Smooth muscle cell (in vitro differentiated cells): ENCODE measurements at regions not wholly inside any gene's neighbourhood (a gene's known extent, or its start where the extent isn't known, plus 50 kb on each side); places are given as distances from the start of the nearest gene placed in this dataset.

Experiments
- DNase-seq: peaks from one replicate; lab custom pipeline; 2025; ENCODE audit not compliant: unreplicated experiment; lab: John Stamatoyannopoulos, UW
- H2AFZ ChIP-seq: fragments of 200-600 bp; sonication (generic); 2 replicates; pipeline ENCODE4 v1.6.0; 2016; ENCODE audit warnings: antibody characterized with exemption, low read depth, mild to moderate bottlenecking
- H3F3A ChIP-seq: fragments of 200-600 bp; sonication (generic); 2 replicates; pipeline ENCODE4 v1.6.0; 2017; ENCODE audit warnings: antibody characterized with exemption, low read depth
- H3K27ac ChIP-seq: fragments of 200-600 bp; sonication (generic); 2 replicates; pipeline ENCODE4 v1.5.1; 2016; ENCODE audit warnings: low read depth, mild to moderate bottlenecking
- H3K27me3 ChIP-seq: fragments of 200-600 bp; sonication (generic); 2 replicates; pipeline ENCODE4 v1.6.1; 2016; ENCODE audit warnings: low read depth, mild to moderate bottlenecking
- H3K36me3 ChIP-seq: fragments of 200-600 bp; sonication (generic); 2 replicates; pipeline ENCODE4 v1.5.1; 2016; ENCODE audit warnings: low read depth
- H3K4me1 ChIP-seq: fragments of 200-600 bp; sonication (generic); 2 replicates; pipeline ENCODE4 v1.5.1; 2016; ENCODE audit warnings: low read depth
- H3K4me2 ChIP-seq: fragments of 200-600 bp; sonication (generic); 2 replicates; pipeline ENCODE4 v1.6.0; 2016; ENCODE audit warnings: mild to moderate bottlenecking
- H3K4me3 ChIP-seq: fragments of 200-600 bp; sonication (generic); 2 replicates; pipeline ENCODE4 v1.5.1; 2016; ENCODE audit warnings: mild to moderate bottlenecking
- H3K79me2 ChIP-seq: fragments of 200-600 bp; sonication (generic); 2 replicates; pipeline ENCODE4 v1.6.0; 2016; ENCODE audit warnings: low read depth, mild to moderate bottlenecking
- H3K9ac ChIP-seq: fragments of 200-600 bp; sonication (generic); 2 replicates; pipeline ENCODE4 v1.6.0; 2016; ENCODE audit warnings: low read depth
- H3K9me3 ChIP-seq: fragments of 200-600 bp; sonication (generic); replicated peaks from 2 replicates; pipeline ENCODE4 v1.5.1; 2016; ENCODE audit warnings: low read depth
- H4K20me1 ChIP-seq: fragments of 200-600 bp; sonication (generic); 2 replicates; pipeline ENCODE4 v1.6.0; 2016; ENCODE audit warnings: low read depth
- WGBS: methylation state at CpG from one replicate; pipeline ENCODE4 v1.1.7; 2016; ENCODE audit warnings: low lambda C conversion rate; 5-methylcytosine and 5-hydroxymethylcytosine counted together
- TF ChIP-seq, protein P1 (sequence below): fragments of 200-600 bp; sonication (generic); IDR thresholded peaks from 2 replicates; pipeline ENCODE4 v1.5.1; 2017; ENCODE audit warnings: borderline replicate concordance, mild to moderate bottlenecking, antibody characterized with exemption; ENCODE audit not compliant: insufficient read depth, poor library complexity, severe bottlenecking

DNA sequence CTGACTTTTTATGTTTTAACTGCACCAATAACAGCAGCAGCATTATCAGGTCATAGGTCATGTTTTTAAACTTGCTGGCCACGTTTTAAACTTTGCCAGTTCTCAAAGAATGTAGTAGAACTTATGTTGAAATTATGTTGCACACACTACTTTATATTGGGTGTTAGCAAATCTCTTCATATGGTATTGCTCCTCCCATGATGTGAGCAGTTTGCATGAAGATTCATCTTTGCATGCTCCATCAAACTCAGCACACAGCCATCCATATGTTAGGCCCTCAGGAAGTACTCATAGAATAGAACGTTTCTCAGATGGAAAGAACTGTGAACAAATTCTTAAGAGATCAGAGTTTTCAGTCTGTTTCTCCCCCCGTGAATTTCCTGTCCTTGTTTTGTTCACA, 128.6 kb upstream of the MAP9 start:
- no peak overlapping the region for H3K4me3 ChIP-seq
- H3K9ac ChIP-seq = no peak overlapping the region
- no peak overlapping the region for H3K27ac ChIP-seq
- no peaks in the 10 kb centered on the region for H3K79me2 ChIP-seq
- H3K9me3 ChIP-seq = no peaks in the 10 kb centered on the region
- peaks cover 22% of the 10 kb centered on the region for H3K4me1 ChIP-seq
- H4K20me1 ChIP-seq = no peaks in the 10 kb centered on the region
- H2AFZ ChIP-seq = no peak overlapping the region
- no peak for DNase-seq
- no peaks in the 10 kb centered on the region for H3K36me3 ChIP-seq
- no peak overlapping the region for H3K4me2 ChIP-seq
- TF ChIP-seq, protein P1, sequence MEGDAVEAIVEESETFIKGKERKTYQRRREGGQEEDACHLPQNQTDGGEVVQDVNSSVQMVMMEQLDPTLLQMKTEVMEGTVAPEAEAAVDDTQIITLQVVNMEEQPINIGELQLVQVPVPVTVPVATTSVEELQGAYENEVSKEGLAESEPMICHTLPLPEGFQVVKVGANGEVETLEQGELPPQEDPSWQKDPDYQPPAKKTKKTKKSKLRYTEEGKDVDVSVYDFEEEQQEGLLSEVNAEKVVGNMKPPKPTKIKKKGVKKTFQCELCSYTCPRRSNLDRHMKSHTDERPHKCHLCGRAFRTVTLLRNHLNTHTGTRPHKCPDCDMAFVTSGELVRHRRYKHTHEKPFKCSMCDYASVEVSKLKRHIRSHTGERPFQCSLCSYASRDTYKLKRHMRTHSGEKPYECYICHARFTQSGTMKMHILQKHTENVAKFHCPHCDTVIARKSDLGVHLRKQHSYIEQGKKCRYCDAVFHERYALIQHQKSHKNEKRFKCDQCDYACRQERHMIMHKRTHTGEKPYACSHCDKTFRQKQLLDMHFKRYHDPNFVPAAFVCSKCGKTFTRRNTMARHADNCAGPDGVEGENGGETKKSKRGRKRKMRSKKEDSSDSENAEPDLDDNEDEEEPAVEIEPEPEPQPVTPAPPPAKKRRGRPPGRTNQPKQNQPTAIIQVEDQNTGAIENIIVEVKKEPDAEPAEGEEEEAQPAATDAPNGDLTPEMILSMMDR = no peak
- no peaks in the 10 kb centered on the region for H3F3A ChIP-seq
- H3K27me3 ChIP-seq = no peaks in the 10 kb centered on the region
- WGBS = 71% methylated on average over 3 of the region's 3 CpGs

DNA sequence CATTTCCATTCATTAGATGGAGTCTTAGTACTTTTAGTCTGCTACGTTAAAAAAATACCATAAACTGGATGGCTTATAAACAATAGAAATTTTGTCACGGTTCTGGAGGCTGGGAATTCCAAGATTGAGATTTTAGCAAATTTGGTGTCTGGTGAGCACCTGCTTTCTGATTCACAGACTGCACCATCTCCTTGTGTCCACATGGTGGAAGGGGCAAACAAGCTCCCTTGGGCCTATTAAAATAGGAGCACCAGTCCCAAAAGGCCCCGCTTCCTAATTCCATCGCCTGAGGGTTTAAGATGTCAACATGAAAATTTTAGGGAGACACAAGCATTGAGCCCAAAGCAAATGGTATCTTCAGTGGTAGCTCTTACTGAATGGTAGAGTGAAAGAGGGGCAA, 120.5 kb upstream of the MAP9 start:
- Histone ChIP-seq H3K4me1 (peaks cover 11% of the 10 kb centered on the region), H3K4me3 (no peak overlapping the region), H2AFZ (no peak overlapping the region), H4K20me1 (no peaks in the 10 kb centered on the region), H3K27ac (no peak overlapping the region), H3K36me3 (no peaks in the 10 kb centered on the region), H3K27me3 (no peaks in the 10 kb centered on the region), H3F3A (no peaks in the 10 kb centered on the region), H3K9me3 (no peaks in the 10 kb centered on the region), H3K9ac (no peak overlapping the region), H3K4me2 (peak overlapping the region; percentile 77), H3K79me2 (no peaks in the 10 kb centered on the region)
- WGBS = 94% methylated on average over 4 of the region's 4 CpGs
- DNase-seq = no peak
- TF ChIP-seq, protein P1 = no peak

DNA sequence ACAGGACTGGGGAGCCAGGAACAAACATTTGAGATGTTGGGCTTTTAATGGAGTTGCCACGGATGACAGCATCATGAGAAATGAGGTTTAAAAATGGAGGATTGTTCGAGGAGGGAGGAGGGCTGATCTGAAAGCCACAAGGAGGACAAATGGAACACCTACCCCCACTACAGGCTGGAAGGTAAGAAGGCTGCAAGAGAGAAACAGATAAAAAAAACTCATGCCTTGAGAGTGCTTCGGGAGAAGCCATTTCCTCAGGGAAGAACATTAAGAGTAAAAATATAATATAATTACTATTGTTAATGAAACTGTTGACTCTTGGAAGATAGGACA, 119.5 kb upstream of the MAP9 start:
- Histone ChIP-seq H3K4me3 (no peak overlapping the region), H4K20me1 (no peaks in the 10 kb centered on the region), H3K4me2 (peak overlapping the region; percentile 77), H3K27me3 (no peaks in the 10 kb centered on the region), H3K36me3 (no peaks in the 10 kb centered on the region), H2AFZ (peak overlapping the region; percentile 11), H3K9ac (no peak overlapping the region), H3K9me3 (no peaks in the 10 kb centered on the region), H3K79me2 (no peaks in the 10 kb centered on the region), H3K4me1 (peaks cover 11% of the 10 kb centered on the region), H3K27ac (peak overlapping the region; percentile 21), H3F3A (no peaks in the 10 kb centered on the region)
- 80% methylated on average over 3 of the region's 3 CpGs for WGBS
- TF ChIP-seq, protein P1 = no peak
- DNase-seq = no peak

DNA sequence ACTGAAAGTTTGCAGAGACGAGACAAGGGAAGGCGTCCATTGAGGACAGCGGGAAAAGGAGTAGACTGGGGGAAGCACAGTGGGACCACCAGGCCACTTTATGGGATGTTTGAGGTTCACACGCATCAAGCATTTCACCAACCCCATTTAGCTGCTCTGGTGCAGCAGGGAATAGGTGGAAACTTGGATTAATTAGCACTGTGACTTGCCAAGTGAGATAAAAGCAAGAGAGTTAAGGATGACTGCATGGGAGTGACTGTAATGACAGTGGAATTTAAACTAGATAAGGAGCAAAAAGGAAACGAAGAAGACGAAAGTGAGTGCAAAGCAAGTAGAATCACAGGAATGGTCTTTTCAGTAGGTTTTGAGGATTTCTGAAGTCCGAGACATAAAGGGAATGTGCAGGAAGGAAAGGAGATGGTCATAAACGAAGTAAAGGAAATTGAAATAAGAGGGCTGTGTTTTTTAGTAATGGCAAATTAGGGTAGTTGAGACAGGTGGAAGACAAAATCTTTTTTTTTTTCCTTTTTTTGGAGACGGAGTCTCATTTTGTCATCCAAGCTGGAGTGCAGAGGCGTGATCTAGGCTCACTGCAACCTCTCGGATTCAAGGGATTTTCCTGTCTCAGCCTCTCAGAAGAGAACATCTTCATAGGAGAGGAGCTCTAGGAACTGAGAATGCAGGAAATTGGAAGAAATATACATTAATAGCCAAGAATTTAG, 119.0 kb upstream of the MAP9 start:
- Histone ChIP-seq H3K27ac (peak overlapping the region; percentile 21), H3K4me3 (peak overlapping the region; percentile 5), H2AFZ (peak overlapping the region; percentile 11), H3F3A (no peaks in the 10 kb centered on the region), H4K20me1 (no peaks in the 10 kb centered on the region), H3K4me1 (peaks cover 11% of the 10 kb centered on the region), H3K36me3 (no peaks in the 10 kb centered on the region), H3K9ac (no peak overlapping the region), H3K27me3 (no peaks in the 10 kb centered on the region), H3K79me2 (no peaks in the 10 kb centered on the region), H3K4me2 (peak overlapping the region; percentile 77), H3K9me3 (no peaks in the 10 kb centered on the region)
- TF ChIP-seq, protein P1 = no peak
- WGBS = 67% methylated on average over 11 of the region's 11 CpGs
- no peak for DNase-seq
